ENCODE measurements at regions not wholly inside any gene's neighbourhood (a gene's known extent, or its start where the extent isn't known, plus 50 kb on each side); places are given as distances from the start of the nearest gene placed in this dataset.

DNA sequence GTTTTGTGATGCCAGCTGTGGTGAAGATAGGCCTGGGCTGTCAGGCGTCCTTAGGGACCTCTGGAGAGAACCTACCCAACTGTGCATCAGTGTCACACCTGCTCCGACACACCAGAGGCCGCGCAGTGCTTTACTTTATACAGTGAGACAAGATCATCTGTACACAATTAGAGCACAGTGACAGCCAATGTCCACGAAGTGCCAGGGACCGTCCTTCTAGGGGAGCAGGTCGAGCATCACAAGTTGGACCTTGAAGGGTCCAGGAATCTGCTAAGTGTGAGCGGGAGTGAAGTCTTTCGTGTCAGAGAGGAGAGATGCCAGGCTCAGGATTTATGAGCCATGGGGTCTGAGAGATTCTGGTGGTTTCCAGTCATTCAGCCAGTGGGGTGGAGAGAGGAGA is 104.2 kb downstream of the TMEM18 start:
- TF ChIP-seq POLR2AphosphoS5 (IDR thresholded peaks at IDR 0.05; ENCODE audit: insufficient read depth in 1 of 2, low read depth in 1 of 2), result no peak
- TF ChIP-seq, protein P1, sequence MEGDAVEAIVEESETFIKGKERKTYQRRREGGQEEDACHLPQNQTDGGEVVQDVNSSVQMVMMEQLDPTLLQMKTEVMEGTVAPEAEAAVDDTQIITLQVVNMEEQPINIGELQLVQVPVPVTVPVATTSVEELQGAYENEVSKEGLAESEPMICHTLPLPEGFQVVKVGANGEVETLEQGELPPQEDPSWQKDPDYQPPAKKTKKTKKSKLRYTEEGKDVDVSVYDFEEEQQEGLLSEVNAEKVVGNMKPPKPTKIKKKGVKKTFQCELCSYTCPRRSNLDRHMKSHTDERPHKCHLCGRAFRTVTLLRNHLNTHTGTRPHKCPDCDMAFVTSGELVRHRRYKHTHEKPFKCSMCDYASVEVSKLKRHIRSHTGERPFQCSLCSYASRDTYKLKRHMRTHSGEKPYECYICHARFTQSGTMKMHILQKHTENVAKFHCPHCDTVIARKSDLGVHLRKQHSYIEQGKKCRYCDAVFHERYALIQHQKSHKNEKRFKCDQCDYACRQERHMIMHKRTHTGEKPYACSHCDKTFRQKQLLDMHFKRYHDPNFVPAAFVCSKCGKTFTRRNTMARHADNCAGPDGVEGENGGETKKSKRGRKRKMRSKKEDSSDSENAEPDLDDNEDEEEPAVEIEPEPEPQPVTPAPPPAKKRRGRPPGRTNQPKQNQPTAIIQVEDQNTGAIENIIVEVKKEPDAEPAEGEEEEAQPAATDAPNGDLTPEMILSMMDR (IDR thresholded peaks at IDR 0.05), result no peak

Measured in vagina (tissue), 2 donors.